ENCODE measurements at regions not wholly inside any gene's neighbourhood (a gene's known extent, or its start where the extent isn't known, plus 50 kb on each side); places are given as distances from the start of the nearest gene placed in this dataset.

GRCh38 chr21:35106246-35106835 lies 57.2 kb upstream of the RUNX1 start:
- Histone ChIP-seq H3K79me2 (ENCODE audit: insufficient read depth, low read length) (no peaks in the 10 kb centered on the region), H3K9ac (ENCODE audit: insufficient read depth, low read depth, low read length) (no peak overlapping the region), H3K27ac (ENCODE audit: extremely low read length, insufficient read depth, low read length) (no peak overlapping the region), H3K27me3 (ENCODE audit: control insufficient read depth in 1 of 2, insufficient read depth in 2 of 2, low read length in 2 of 2) (no peaks in the 10 kb centered on the region; a peak in 1 of 5 replicates), H3K9me3 (ENCODE audit: low read length) (no peaks in the 10 kb centered on the region), H2AFZ (ENCODE audit: low read length) (no peak overlapping the region), H4K20me1 (ENCODE audit: insufficient read depth, low read length) (no peaks in the 10 kb centered on the region), H3K4me2 (ENCODE audit: low read depth, low read length) (no peak overlapping the region), H3K4me1 (ENCODE audit: insufficient read depth, low read length) (peaks cover 23% of the 10 kb centered on the region), H3K36me3 (replicated peaks in 1 of 2; ENCODE audit: control insufficient read depth in 1 of 2, insufficient read depth in 2 of 2, low read length in 2 of 2) (no peaks in the 10 kb centered on the region), H3K4me3 (replicated peaks in 1 of 3; ENCODE audit: insufficient read depth in 1 of 3, low read depth in 2 of 3, low read length in 3 of 3) (no peak overlapping the region)
- intact Hi-C loops (cut with micrococcal nuclease; ENCODE audit: unreplicated experiment): no loop called here
- no peak for FAIRE-seq
- BruUV-seq (replicated peaks): no TSS peak
- ATAC-seq: no peak
- CTCF ChIA-PET (ENCODE audit: low intra/inter-chr PET ratio, low total read pairs): no interaction called here
- POLR2A ChIA-PET: no interaction called here
- in situ Hi-C loops (cut with HindIII; ENCODE audit: extremely low pct_ligation_motif_present, low pct_unique_long_range_greater_than_20kb): no loop called here
- TF ChIP-seq ZNF619 (CRISPR knock-in tag; IDR thresholded peaks at IDR 0.05): no peak
- TF ChIP-seq ISL2 (CRISPR knock-in tag; IDR thresholded peaks at IDR 0.05): no peak
- TF ChIP-seq BCL3 (CRISPR knock-in tag; IDR thresholded peaks at IDR 0.05): no peak
- no peak for TF ChIP-seq SRF (IDR thresholded peaks at IDR 0.05; ENCODE audit: low read depth, low read length)
- TF ChIP-seq KDM6A (CRISPR knock-in tag; IDR thresholded peaks at IDR 0.05; ENCODE audit: low read depth): no peak
- TF ChIP-seq ZNF788 (CRISPR knock-in tag; IDR thresholded peaks at IDR 0.05; ENCODE audit: borderline replicate concordance): no peak
- TF ChIP-seq ZNF740 (CRISPR knock-in tag; IDR thresholded peaks at IDR 0.05): no peak
- no peak for TF ChIP-seq ZNF615 (CRISPR knock-in tag; IDR thresholded peaks at IDR 0.05; ENCODE audit: borderline replicate concordance)
- 63% methylated on average over 11 of the region's 11 CpGs for WGBS (ENCODE audit: low lambda C conversion rate)
- DNase-seq (ENCODE audit: low spot score): no peak

Data from HepG2 (cell line).